H9 (cell line): ENCODE measurements at regions not wholly inside any gene's neighbourhood (a gene's known extent, or its start where the extent isn't known, plus 50 kb on each side); places are given as distances from the start of the nearest gene placed in this dataset.

Experiments
- DNase-seq: peaks from one replicate; pipeline ENCODE4 v3.0.0-alpha.2; 2017
- H2AFZ ChIP-seq: one replicate; pipeline ENCODE4 v1.6.1; 2013; ENCODE audit warnings: mild to moderate bottlenecking, low read length, control low read depth, moderate library complexity
- H2AK5ac ChIP-seq: 2 replicates; pipeline ENCODE4 v1.6.1; 2013; ENCODE audit warnings: low read length, control low read depth, mixed read lengths; ENCODE audit not compliant: insufficient read length
- H2BK120ac ChIP-seq: one replicate; pipeline ENCODE4 v1.6.1; 2013; ENCODE audit warnings: low read depth, mild to moderate bottlenecking, low read length, control low read depth, inconsistent platforms; ENCODE audit not compliant: poor library complexity, severe bottlenecking
- H2BK12ac ChIP-seq: 2 replicates; pipeline ENCODE4 v1.6.1; 2013; ENCODE audit warnings: low read length, control low read depth, mixed read lengths, low read depth; ENCODE audit not compliant: insufficient read length
- H2BK15ac ChIP-seq: 2 replicates; pipeline ENCODE4 v1.6.1; 2013; ENCODE audit warnings: low read depth, low read length, control low read depth
- H2BK20ac ChIP-seq: one replicate; pipeline ENCODE4 v1.6.1; 2013; ENCODE audit warnings: low read depth, mild to moderate bottlenecking, low read length, control low read depth, inconsistent platforms; ENCODE audit not compliant: poor library complexity, severe bottlenecking
- H2BK5ac ChIP-seq: 2 replicates; pipeline ENCODE4 v1.6.1; 2013; ENCODE audit warnings: low read length, control low read depth, mixed read lengths; ENCODE audit not compliant: insufficient read length
- H3K14ac ChIP-seq: 2 replicates; pipeline ENCODE4 v1.6.1; 2013; ENCODE audit warnings: low read length, control low read depth; ENCODE audit not compliant: insufficient read depth
- H3K18ac ChIP-seq: 2 replicates; pipeline ENCODE4 v1.6.1; 2013; ENCODE audit warnings: low read depth, mild to moderate bottlenecking, mixed read lengths, low read length, control low read depth; ENCODE audit not compliant: insufficient read length
- H3K23ac ChIP-seq: 2 replicates; pipeline ENCODE4 v1.6.1; 2013; ENCODE audit warnings: low read length, control low read depth, mixed read lengths, low read depth; ENCODE audit not compliant: insufficient read length
- H3K23me2 ChIP-seq: 2 replicates; pipeline ENCODE4 v1.6.1; 2013; ENCODE audit warnings: low read depth, mild to moderate bottlenecking, mixed read lengths, low read length, control low read depth; ENCODE audit not compliant: insufficient read length, poor library complexity, severe bottlenecking
- H3K27ac ChIP-seq: 2 replicates; pipeline ENCODE4 v1.5.1; 2013; ENCODE audit warnings: low read length, control low read depth, mixed read lengths, low read depth; ENCODE audit not compliant: insufficient read length
- H3K27me3 ChIP-seq: 2 replicates; pipeline ENCODE4 v1.6.1; 2013; ENCODE audit warnings: low read length, control low read depth, inconsistent platforms; ENCODE audit not compliant: insufficient read depth
- H3K4ac ChIP-seq: 2 replicates; pipeline ENCODE4 v1.6.1; 2013; ENCODE audit warnings: low read depth, mild to moderate bottlenecking, control low read depth, inconsistent platforms, low read length, moderate library complexity
- H3K4me1 ChIP-seq: 2 replicates; pipeline ENCODE4 v1.6.1; 2013; ENCODE audit warnings: low read length, control low read depth, inconsistent platforms; ENCODE audit not compliant: insufficient read depth
- H3K4me2 ChIP-seq: 2 replicates; pipeline ENCODE4 v1.6.1; 2013; ENCODE audit warnings: low read length, control low read depth, mixed read lengths; ENCODE audit not compliant: insufficient read length, insufficient read depth
- H3K56ac ChIP-seq: 2 replicates; pipeline ENCODE4 v1.6.1; 2013; ENCODE audit warnings: low read depth, mild to moderate bottlenecking, mixed read lengths, low read length, control low read depth; ENCODE audit not compliant: insufficient read length
- H3K79me1 ChIP-seq: 2 replicates; pipeline ENCODE4 v1.6.1; 2013; ENCODE audit warnings: low read depth, mild to moderate bottlenecking, moderate library complexity, low read length, control low read depth, inconsistent platforms; ENCODE audit not compliant: insufficient read depth, poor library complexity, severe bottlenecking
- H3K79me2 ChIP-seq: 2 replicates; pipeline ENCODE4 v1.6.1; 2013; ENCODE audit warnings: low read length, control low read depth, inconsistent platforms; ENCODE audit not compliant: insufficient read depth
- H3K9ac ChIP-seq: 2 replicates; pipeline ENCODE4 v1.6.1; 2013; ENCODE audit warnings: low read length, control low read depth, mixed read lengths; ENCODE audit not compliant: insufficient read length; ENCODE audit errors: extremely low read depth
- H3K9me3 ChIP-seq: one replicate; pipeline ENCODE4 v1.6.1; 2013; ENCODE audit warnings: low read depth, low read length, inconsistent platforms; ENCODE audit not compliant: control insufficient read depth
- H3T11ph ChIP-seq: one replicate; pipeline ENCODE4 v1.6.1; 2013; ENCODE audit warnings: mild to moderate bottlenecking, low read length, control low read depth, inconsistent platforms
- H4K20me1 ChIP-seq: one replicate; pipeline ENCODE4 v1.6.1; 2013; ENCODE audit not compliant: control insufficient read depth, insufficient read length, insufficient read depth
- H4K5ac ChIP-seq: 2 replicates; pipeline ENCODE4 v1.6.1; 2013; ENCODE audit warnings: low read depth, mild to moderate bottlenecking, mixed read lengths, low read length, control low read depth; ENCODE audit not compliant: insufficient read length
- H4K8ac ChIP-seq: replicated peaks from 2 replicates; pipeline ENCODE4 v1.6.1; 2013; ENCODE audit warnings: low read length, control low read depth, mixed read lengths, low read depth; ENCODE audit not compliant: insufficient read length
- H4K91ac ChIP-seq: 2 replicates; pipeline ENCODE4 v1.6.1; 2013; ENCODE audit warnings: low read depth, mild to moderate bottlenecking, moderate library complexity, mixed read lengths, low read length, control low read depth; ENCODE audit not compliant: insufficient read length
- H3K27ac Mint-ChIP-seq, 3 experiments: 2 replicates in 2 of 3; 3 replicates in 1 of 3; pipeline ENCODE4 v1.8.0; 2020 to 2021; ENCODE audit warnings: mixed read lengths in 3 of 3, mild to moderate bottlenecking in 1 of 3, moderate library complexity in 1 of 3
- H3K27me3 Mint-ChIP-seq: 2 replicates; pipeline ENCODE4 v1.8.0; 2021; ENCODE audit warnings: low read depth, mild to moderate bottlenecking, moderate library complexity, mixed read lengths
- H3K36me3 Mint-ChIP-seq, 3 experiments: 2 replicates in 2 of 3; 3 replicates in 1 of 3; pipeline ENCODE4 v1.8.0; 2020 to 2021; ENCODE audit warnings: low read depth in 3 of 3, mixed read lengths in 3 of 3; ENCODE audit not compliant: insufficient read depth in 1 of 3
- H3K4me1 Mint-ChIP-seq, 2 experiments: 2 replicates each; pipeline ENCODE4 v1.8.0; 2020; ENCODE audit warnings: mixed read lengths in 2 of 2
- H3K4me3 Mint-ChIP-seq, 2 experiments: 2 replicates in 1 of 2; 3 replicates in 1 of 2; pipeline ENCODE4 v1.8.0; 2020 to 2021; ENCODE audit warnings: mild to moderate bottlenecking in 2 of 2, mixed read lengths in 2 of 2, moderate library complexity in 1 of 2
- H3K9me3 Mint-ChIP-seq, 2 experiments: 2 replicates in 1 of 2; 3 replicates in 1 of 2; pipeline ENCODE4 v1.8.0; 2020; ENCODE audit warnings: mild to moderate bottlenecking in 2 of 2, mixed read lengths in 2 of 2, moderate library complexity in 1 of 2
- CTCF ChIP-seq: fragments of 200-600 bp; sonication (generic); conservative IDR thresholded peaks from 3 replicates; pipeline ENCODE4 v1.8.0; 2021; ENCODE audit warnings: antibody characterized with exemption, mild to moderate bottlenecking
- WGBS: extraction: QIAGEN DNeasy Blood & Tissue Kit; methylation state at CpG from one replicate; pipeline ENCODE4 v1.1.7; 2013; ENCODE audit warnings: missing lambda C conversion rate, low lambda C conversion rate, mixed read lengths; ENCODE audit not compliant: insufficient read length; ENCODE audit errors: extremely low coverage; 5-methylcytosine and 5-hydroxymethylcytosine counted together

GRCh38 chr17:14845591-14846281 lies 419.4 kb downstream of the PMP22 start:
- Histone ChIP-seq H3K23ac (no peak overlapping the region), H2BK5ac (no peak overlapping the region), H3K79me2 (no peaks in the 10 kb centered on the region), H3K23me2 (no peaks in the 10 kb centered on the region), H3K4me2 (no peak overlapping the region), H3K4ac (no peak overlapping the region), H3K4me1 (no peaks in the 10 kb centered on the region), H3K27ac (no peak overlapping the region), H3K9me3 (no peaks in the 10 kb centered on the region), H4K5ac (no peak overlapping the region), H3K56ac (no peak overlapping the region), H3K27me3 (no peaks in the 10 kb centered on the region), H2AFZ (no peak overlapping the region), H2BK15ac (no peak overlapping the region), H2BK20ac (no peak overlapping the region), H2BK12ac (no peak overlapping the region), H3K14ac (no peak overlapping the region), H3K79me1 (no peaks in the 10 kb centered on the region), H3T11ph (no peak overlapping the region), H4K8ac (no peak overlapping the region), H2BK120ac (no peak overlapping the region), H4K20me1 (no peaks in the 10 kb centered on the region), H3K18ac (no peak overlapping the region), H2AK5ac (no peak overlapping the region), H4K91ac (no peak overlapping the region), H3K9ac (no peak overlapping the region)
- Mint-ChIP-seq H3K36me3 (0 out of 7 replicates have a peak, but pooled peaks cover 0 to 4% (median 0%) of the 10 kb centered on the region in 3 experiments), H3K27ac (no peak overlapping the region), H3K9me3 (no peaks in the 10 kb centered on the region), H3K27me3 (no peaks in the 10 kb centered on the region), H3K4me3 (no peak overlapping the region), H3K4me1 (peaks cover 0 to 3% of the 10 kb centered on the region in 2 experiments; a peak in 1 of 4 replicates)
- no CpG with 5 or more reads among the region's 8 CpGs for WGBS
- TF ChIP-seq CTCF, result no peak
- DNase-seq, result no peak
